ENCODE measurements at regions not wholly inside any gene's neighbourhood (a gene's known extent, or its start where the extent isn't known, plus 50 kb on each side); places are given as distances from the start of the nearest gene placed in this dataset.

DNA sequence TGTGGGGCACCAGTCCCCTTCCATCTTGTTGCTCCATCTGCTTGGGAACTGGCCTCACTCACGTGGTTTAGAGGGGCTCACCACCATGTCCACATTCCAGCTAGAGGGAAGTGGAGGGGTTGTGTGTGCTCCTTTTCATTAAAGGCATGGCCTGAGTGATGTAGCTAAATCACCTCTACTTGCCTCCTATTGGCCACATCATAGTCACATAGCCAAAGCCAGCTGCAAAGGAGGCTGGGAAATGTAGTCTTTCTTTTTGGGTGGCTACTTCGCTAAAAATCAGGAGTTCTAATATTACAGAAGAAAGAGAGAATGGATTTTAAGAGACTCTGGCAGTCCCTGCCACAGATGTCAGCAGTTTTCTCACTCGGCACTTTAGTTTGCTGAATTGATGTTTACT lies 63.0 kb upstream of the ALX4 start:
- no peak for TF ChIP-seq CTCF (conservative IDR thresholded peaks at IDR 0.05)
- TF ChIP-seq EZH2 (IDR thresholded peaks at IDR 0.05; ENCODE audit: low read depth) = no peak
